Activated CD8-positive, alpha-beta T cell treated with anti-CD3 and anti-CD28 coated beads for 36 hours (primary cell): ENCODE measurements at regions not wholly inside any gene's neighbourhood (a gene's known extent, or its start where the extent isn't known, plus 50 kb on each side); places are given as distances from the start of the nearest gene placed in this dataset.
A peak's percentile ranks its signal among the peaks of the same experiment; 100 is the strongest.

Experiments used
- ATAC-seq: fragments of 200-7000 bp; cut with Tn5 transposase; one replicate; pipeline ENCODE4 v1.10.0; 2021; ENCODE audit warnings: mild to moderate bottlenecking, moderate library complexity
- CTCF ChIA-PET: fragments of 350-600 bp; sonication (Branson Sonifier 250); formaldehyde crosslinking; loops from one replicate; lab custom pipeline; 2021; ENCODE audit warnings: antibody characterized with exemption; lab: Charles Lee
- POLR2A ChIA-PET: fragments of 350-600 bp; sonication (Branson Sonifier 250); formaldehyde crosslinking; loops from one replicate; lab custom pipeline; 2021; ENCODE audit warnings: antibody characterized with exemption; lab: Charles Lee
- DNase-seq: peaks from one replicate; pipeline ENCODE4 v3.0.0-alpha.2; 2020
- H3K27ac Mint-ChIP-seq: one replicate; pipeline ENCODE4 v1.8.0; 2021; ENCODE audit warnings: mild to moderate bottlenecking, mixed read lengths
- H3K27me3 Mint-ChIP-seq: one replicate; pipeline ENCODE4 v1.8.0; 2021; ENCODE audit warnings: mixed read lengths
- H3K36me3 Mint-ChIP-seq: one replicate; pipeline ENCODE4 v1.8.0; 2021; ENCODE audit warnings: low read depth, mixed read lengths
- H3K4me1 Mint-ChIP-seq: one replicate; pipeline ENCODE4 v1.8.0; 2021; ENCODE audit warnings: low read depth, mixed read lengths
- H3K4me3 Mint-ChIP-seq: one replicate; pipeline ENCODE4 v1.8.0; 2021; ENCODE audit warnings: mild to moderate bottlenecking, moderate library complexity, mixed read lengths
- H3K9me3 Mint-ChIP-seq: one replicate; pipeline ENCODE4 v1.8.0; 2021; ENCODE audit warnings: mixed read lengths
- CTCF ChIP-seq: fragments of 200-600 bp; IDR thresholded peaks from one replicate; pipeline ENCODE4 v1.8.0; 2022; ENCODE audit warnings: antibody characterized with exemption, mild to moderate bottlenecking
- intact Hi-C: fragments of 100-400 bp; cut with micrococcal nuclease; formaldehyde crosslinking; loops from one replicate; pipeline ENCODE4 v1.10.0; 2022

GRCh38 chr2:195498839-195499490 is 158.1 kb upstream of the SLC39A10 start:
- H3K27me3 Mint-ChIP-seq, result no peaks in the 10 kb centered on the region
- no peaks in the 10 kb centered on the region for H3K36me3 Mint-ChIP-seq
- no peak for ATAC-seq
- TF ChIP-seq CTCF, result no peak
- ChIA-PET POLR2A (interaction anchor here (1.1 kb wide), 1 partner anchor 158 kb away, joined by 5 read pairs; the partner anchor contains the start of gene SLC39A10), CTCF (interaction anchor here (0.8 to 3.4 kb wide), 18 partner anchors 8 to 173 kb away, joined by 3 to 32 read pairs (median 4); partner anchors contain the start of gene SLC39A10)
- intact Hi-C loops, result no loop called here
- H3K4me1 Mint-ChIP-seq, result peaks cover 27% of the 10 kb centered on the region
- H3K9me3 Mint-ChIP-seq, result no peaks in the 10 kb centered on the region
- DNase-seq, result no peak
- no peak overlapping the region for H3K27ac Mint-ChIP-seq
- H3K4me3 Mint-ChIP-seq, result no peak overlapping the region

GRCh38 chr2:195498176-195498575 is 158.8 kb upstream of the SLC39A10 start:
- peak; percentile 51 for TF ChIP-seq CTCF
- Mint-ChIP-seq H3K9me3 (no peaks in the 10 kb centered on the region), H3K4me1 (peaks cover 27% of the 10 kb centered on the region), H3K36me3 (no peaks in the 10 kb centered on the region), H3K27me3 (no peaks in the 10 kb centered on the region), H3K27ac (peak overlapping the region; percentile 2), H3K4me3 (no peak overlapping the region)
- ChIA-PET CTCF (interaction anchor here (0.6 to 3.4 kb wide), 20 partner anchors 9 to 174 kb away, joined by 3 to 32 read pairs (median 4); partner anchors contain the start of gene SLC39A10), POLR2A (interaction anchor here (1.1 kb wide), 1 partner anchor 158 kb away, joined by 4 read pairs; the partner anchor contains the start of gene SLC39A10)
- intact Hi-C loops, result no loop called here
- peak; percentile 76 for DNase-seq
- peak; percentile 58 for ATAC-seq

- Mint-ChIP-seq H3K27ac (no peak overlapping the region), H3K4me1 (peaks cover 23% of the 10 kb centered on the region), H3K27me3 (no peaks in the 10 kb centered on the region), H3K9me3 (no peaks in the 10 kb centered on the region), H3K36me3 (no peaks in the 10 kb centered on the region), H3K4me3 (no peak overlapping the region)
- POLR2A ChIA-PET, result no interaction called here
- ATAC-seq (no peak), DNase-seq (no peak)
- no peak for TF ChIP-seq CTCF
- CTCF ChIA-PET, result interaction anchor here (1.2 to 2.9 kb wide), 4 partner anchors 14 to 169 kb away, joined by 3 to 19 read pairs (median 8); no protein-coding TSS in a partner anchor
- intact Hi-C loops, result no loop called here
Observed at GRCh38 chr2:195496991-195497390, 160.0 kb upstream of the SLC39A10 start.

GRCh38 chr2:195495966-195496365 is 161.1 kb upstream of the SLC39A10 start:
- intact Hi-C loops, result no loop called here

More at GRCh38 chr2:195495966-195496365, 161.1 kb upstream of the SLC39A10 start:
- H3K36me3 Mint-ChIP-seq, result no peaks in the 10 kb centered on the region
- no peak overlapping the region for H3K4me3 Mint-ChIP-seq
- CTCF ChIA-PET, result no interaction called here
- DNase-seq, result no peak
- ATAC-seq, result no peak
- peaks cover 23% of the 10 kb centered on the region for H3K4me1 Mint-ChIP-seq
- POLR2A ChIA-PET, result no interaction called here
- no peaks in the 10 kb centered on the region for H3K9me3 Mint-ChIP-seq
- no peak overlapping the region for H3K27ac Mint-ChIP-seq
- H3K27me3 Mint-ChIP-seq, result no peaks in the 10 kb centered on the region
- no peak for TF ChIP-seq CTCF
